ENCODE measurements at regions not wholly inside any gene's neighbourhood (a gene's known extent, or its start where the extent isn't known, plus 50 kb on each side); places are given as distances from the start of the nearest gene placed in this dataset.
"Not testable (repeated sequence)": the region's sequence is repeated elsewhere in the genome, so short reads cannot be mapped to it uniquely, and the experiment has no call there.

GRCh38 chr22:47328550-47329243 lies 566.2 kb downstream of the TBC1D22A start:
- DNase-seq, result no peak

- no peak for DNase-seq
These were observed 564.8 kb downstream of the TBC1D22A start for GRCh38 chr22:47327241-47327640.

- DNase-seq, result no peak
These were observed 562.8 kb downstream of the TBC1D22A start for GRCh38 chr22:47325249-47325648.

GRCh38 chr22:47324435-47324990 lies 562.1 kb downstream of the TBC1D22A start:
- no peak for DNase-seq

GRCh38 chr22:47323518-47323917 lies 561.1 kb downstream of the TBC1D22A start:
- DNase-seq, result no peak

- DNase-seq, result no peak
These were observed 560.4 kb downstream of the TBC1D22A start for GRCh38 chr22:47322854-47323253.

- DNase-seq, result no peak
These were observed 558.1 kb downstream of the TBC1D22A start for GRCh38 chr22:47320560-47320959.

GRCh38 chr22:47318041-47318737 lies 555.7 kb downstream of the TBC1D22A start:
- no peak for DNase-seq

GRCh38 chr22:47315862-47316419 lies 553.5 kb downstream of the TBC1D22A start:
- DNase-seq, result no peak

GRCh38 chr22:47310601-47311000 lies 548.2 kb downstream of the TBC1D22A start:
- DNase-seq, result no peak

GRCh38 chr22:47309946-47310345 lies 547.5 kb downstream of the TBC1D22A start:
- DNase-seq, result no peak

- no peak for DNase-seq
These were observed 547.0 kb downstream of the TBC1D22A start for GRCh38 chr22:47309476-47309875.

GRCh38 chr22:47308886-47309285 lies 546.4 kb downstream of the TBC1D22A start:
- DNase-seq, result no peak

GRCh38 chr22:47307822-47308221 lies 545.4 kb downstream of the TBC1D22A start:
- DNase-seq, result no peak

GRCh38 chr22:47307326-47307725 lies 544.9 kb downstream of the TBC1D22A start:
- DNase-seq, result peak in 3 of 4 experiments; percentile 12 to 14 (median 12)

- DNase-seq, result no peak
These were observed 542.4 kb downstream of the TBC1D22A start for GRCh38 chr22:47304854-47305253.

GRCh38 chr22:47304191-47304831 lies 541.9 kb downstream of the TBC1D22A start:
- DNase-seq, result no peak

GRCh38 chr22:47303161-47303890 lies 540.9 kb downstream of the TBC1D22A start:
- DNase-seq, result no peak

- not testable (repeated sequence) for DNase-seq
These were observed 540.1 kb downstream of the TBC1D22A start for GRCh38 chr22:47302587-47302986.

GRCh38 chr22:47301820-47302475 lies 539.5 kb downstream of the TBC1D22A start:
- DNase-seq, result no peak

- no peak for DNase-seq
These were observed 538.4 kb downstream of the TBC1D22A start for GRCh38 chr22:47300698-47301405.
